Endothelial cell of umbilical vein (primary cell): ENCODE measurements at regions not wholly inside any gene's neighbourhood (a gene's known extent, or its start where the extent isn't known, plus 50 kb on each side); places are given as distances from the start of the nearest gene placed in this dataset.

ENCODE experiments used
- BruUV-seq: library from RNA; stranded (reverse); fragments of 400-500 nt; replicated peaks from 2 replicates; lab custom pipeline; 2021; lab: Mats Ljungman, UMichigan
- CTCF ChIA-PET: fragments of 300-600, 350-600 bp; sonication (Branson Sonifier 250); formaldehyde crosslinking; loops from one replicate; lab custom pipeline; 2021; ENCODE audit warnings: antibody characterized with exemption, inconsistent platforms; lab: Charles Lee
- POLR2A ChIA-PET: fragments of 300-600, 350-600 bp; sonication (Branson Sonifier 250); formaldehyde crosslinking; loops from one replicate; lab custom pipeline; 2021; ENCODE audit warnings: antibody characterized with exemption, inconsistent platforms; lab: Charles Lee
- DNase-seq: peaks from one replicate; pipeline ENCODE4 v3.0.0-alpha.2; 2011; ENCODE audit warnings: low read depth, low spot score
- FAIRE-seq: peaks from 2 replicates; lab custom pipeline; 2011; peaks lifted over from hg19 to GRCh38; lab: Jason Lieb, UNC
- H2AFZ ChIP-seq: 2 replicates; pipeline ENCODE4 v1.6.0; 2012; ENCODE audit warnings: low read depth, low read length, control low read depth, inconsistent platforms
- H3K27ac ChIP-seq: 2 replicates; pipeline ENCODE4 v1.5.1; 2011; ENCODE audit warnings: low read depth, mild to moderate bottlenecking, control low read depth, low read length, moderate library complexity; ENCODE audit not compliant: insufficient read depth
- H3K27me3 ChIP-seq, 2 experiments: 2 replicates each; pipeline versions ENCODE4 v1.6.0 to v1.6.1; 2011; ENCODE audit warnings: low read length in 2 of 2, mixed read lengths in 1 of 2; ENCODE audit not compliant: control insufficient read depth in 2 of 2, insufficient read depth in 2 of 2
- H3K36me3 ChIP-seq, 2 experiments: 2 replicates in 1 of 2; 3 replicates in 1 of 2; pipeline ENCODE4 v1.5.1; 2011; ENCODE audit warnings: low read length in 2 of 2, mild to moderate bottlenecking in 1 of 2, moderate library complexity in 1 of 2; ENCODE audit not compliant: control insufficient read depth in 2 of 2, insufficient read depth in 2 of 2; ENCODE audit errors: extremely low read depth in 1 of 2
- H3K4me1 ChIP-seq: 3 replicates; pipeline ENCODE4 v1.5.1; 2011; ENCODE audit warnings: mild to moderate bottlenecking, low read length; ENCODE audit not compliant: control insufficient read depth, insufficient read depth; ENCODE audit errors: extremely low read depth
- H3K4me2 ChIP-seq: 2 replicates; pipeline ENCODE4 v1.6.1; 2011; ENCODE audit warnings: low read length, control low read depth, mixed read lengths; ENCODE audit not compliant: insufficient read depth
- H3K4me3 ChIP-seq, 3 experiments: fragments of 200-600 bp in 1 of 3; sonication (generic), shearing (Covaris generic) in 1 of 3; replicated peaks in 1 of 3; 2 replicates each; pipeline ENCODE4 v1.5.1; 2011 to 2016; ENCODE audit warnings: control low read depth in 3 of 3, low read length in 3 of 3, mild to moderate bottlenecking in 2 of 3, inconsistent platforms in 1 of 3, low read depth in 1 of 3, moderate library complexity in 1 of 3; ENCODE audit not compliant: insufficient read depth in 1 of 3
- H3K79me2 ChIP-seq: 2 replicates; pipeline ENCODE4 v1.6.0; 2012; ENCODE audit warnings: low read length, inconsistent platforms; ENCODE audit not compliant: control insufficient read depth, insufficient read depth
- H3K9ac ChIP-seq: replicated peaks from 2 replicates; pipeline ENCODE3; 2011; ENCODE audit warnings: low read length, control low read depth; ENCODE audit not compliant: insufficient read depth; ENCODE audit errors: extremely low read depth
- H3K9me1 ChIP-seq: replicated peaks from 3 replicates; pipeline ENCODE4 v1.6.0; 2011; ENCODE audit warnings: mild to moderate bottlenecking, low read length; ENCODE audit not compliant: control insufficient read depth, insufficient read depth; ENCODE audit errors: extremely low read depth
- H3K9me3 ChIP-seq: replicated peaks from 2 replicates; pipeline ENCODE4 v1.5.1; 2012; ENCODE audit warnings: low read length, inconsistent platforms; ENCODE audit not compliant: control insufficient read depth, insufficient read depth
- H4K20me1 ChIP-seq: replicated peaks from 2 replicates; pipeline ENCODE3; 2011; ENCODE audit warnings: mild to moderate bottlenecking, low read length; ENCODE audit not compliant: control insufficient read depth, insufficient read depth; ENCODE audit errors: extremely low read depth
- EZH2 ChIP-seq: IDR thresholded peaks from 2 replicates; pipeline ENCODE4 v1.6.1; 2012; ENCODE audit warnings: borderline replicate concordance, low read depth, mild to moderate bottlenecking, moderate library complexity, low read length, inconsistent platforms; ENCODE audit not compliant: severe bottlenecking
- FOS ChIP-seq: IDR thresholded peaks from 2 replicates; pipeline ENCODE4 v1.6.1; 2011; ENCODE audit warnings: mild to moderate bottlenecking, low read length, moderate library complexity, borderline replicate concordance; ENCODE audit not compliant: insufficient read depth
- GATA2 ChIP-seq: IDR thresholded peaks from 2 replicates; pipeline ENCODE4 v1.7.0; 2011; ENCODE audit warnings: low read depth, mild to moderate bottlenecking, moderate library complexity, mixed read lengths, low read length; ENCODE audit not compliant: insufficient read length, insufficient read depth
- JUN ChIP-seq: IDR thresholded peaks from 2 replicates; pipeline ENCODE4 v1.6.1; 2011; ENCODE audit warnings: borderline replicate concordance, low read depth; ENCODE audit not compliant: insufficient read length, insufficient read depth
- MYC ChIP-seq: IDR thresholded peaks from one replicate; pipeline ENCODE4 v1.6.1; 2011; ENCODE audit warnings: mild to moderate bottlenecking, low read depth, low read length
- POLR2A ChIP-seq: IDR thresholded peaks from 2 replicates; pipeline ENCODE4 v1.6.1; 2012; ENCODE audit warnings: low read depth, mild to moderate bottlenecking, control low read depth, low read length
- POLR2AphosphoS5 ChIP-seq: IDR thresholded peaks from 2 replicates; pipeline ENCODE4 v1.6.1; 2012; ENCODE audit warnings: low read depth, mild to moderate bottlenecking, control low read depth, low read length, moderate library complexity; ENCODE audit not compliant: insufficient read depth
- dilution Hi-C: fragments of 300-500 bp; cut with MboI; formaldehyde crosslinking; loops from one replicate; pipeline ENCODE4 v1.15.0; 2019; ENCODE audit warnings: low sequenced_read_pairs; ENCODE audit not compliant: extremely low pct_ligation_motif_present
- intact Hi-C: fragments of 100-400 bp; cut with micrococcal nuclease; formaldehyde crosslinking; loops from one replicate; pipeline ENCODE4 v1.10.0; 2022
- TF ChIP-seq, protein P1 (sequence below), 2 donors: IDR thresholded peaks; 1 replicate in 1 of 2; 2 replicates in 1 of 2; pipeline ENCODE4 v1.5.1; 2011; ENCODE audit warnings: low read length in 2 of 2, mild to moderate bottlenecking in 2 of 2, moderate library complexity in 2 of 2, control low read depth in 1 of 2, inconsistent platforms in 1 of 2, low read depth in 1 of 2; ENCODE audit not compliant: insufficient read depth in 1 of 2; ENCODE audit errors: extremely low read depth in 1 of 2
- TF ChIP-seq, protein P2 (sequence below): IDR thresholded peaks from 2 replicates; pipeline ENCODE4 v1.6.1; 2011; ENCODE audit not compliant: insufficient read depth, insufficient read length

DNA sequence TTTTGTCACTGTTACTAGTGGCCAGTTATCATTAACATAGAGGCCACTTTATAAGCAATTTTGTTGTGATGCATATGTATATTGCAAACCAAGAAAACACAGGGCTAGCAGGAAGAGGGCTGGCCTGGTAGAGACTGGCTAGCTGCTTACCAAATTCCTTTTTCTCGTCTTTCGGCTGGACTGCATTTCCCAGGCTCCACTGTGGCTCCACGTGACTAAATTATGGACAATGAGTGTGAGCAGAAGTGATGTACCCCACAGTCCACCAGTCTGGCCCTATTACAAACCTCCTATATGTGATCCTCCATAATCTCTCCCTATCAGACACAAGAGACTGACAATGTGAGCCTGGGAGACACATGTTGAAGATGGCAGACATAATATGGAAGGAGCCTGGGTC lies 257.0 kb downstream of the MFSD1 start:
- H3K27ac ChIP-seq: no peak overlapping the region
- H3K9me1 ChIP-seq: no peaks in the 10 kb centered on the region
- no peak overlapping the region for H3K4me2 ChIP-seq
- peaks cover 0 to 2% of the 10 kb centered on the region in 2 experiments for H3K27me3 ChIP-seq
- no peaks in the 10 kb centered on the region for H3K79me2 ChIP-seq
- no peaks in the 10 kb centered on the region for H3K4me1 ChIP-seq
- no peaks in the 10 kb centered on the region for H3K36me3 ChIP-seq
- TF ChIP-seq FOS (no peak), POLR2AphosphoS5 (no peak), POLR2A (no peak), EZH2 (no peak), MYC (no peak), JUN (no peak), GATA2 (no peak)
- TF ChIP-seq, protein P1, sequence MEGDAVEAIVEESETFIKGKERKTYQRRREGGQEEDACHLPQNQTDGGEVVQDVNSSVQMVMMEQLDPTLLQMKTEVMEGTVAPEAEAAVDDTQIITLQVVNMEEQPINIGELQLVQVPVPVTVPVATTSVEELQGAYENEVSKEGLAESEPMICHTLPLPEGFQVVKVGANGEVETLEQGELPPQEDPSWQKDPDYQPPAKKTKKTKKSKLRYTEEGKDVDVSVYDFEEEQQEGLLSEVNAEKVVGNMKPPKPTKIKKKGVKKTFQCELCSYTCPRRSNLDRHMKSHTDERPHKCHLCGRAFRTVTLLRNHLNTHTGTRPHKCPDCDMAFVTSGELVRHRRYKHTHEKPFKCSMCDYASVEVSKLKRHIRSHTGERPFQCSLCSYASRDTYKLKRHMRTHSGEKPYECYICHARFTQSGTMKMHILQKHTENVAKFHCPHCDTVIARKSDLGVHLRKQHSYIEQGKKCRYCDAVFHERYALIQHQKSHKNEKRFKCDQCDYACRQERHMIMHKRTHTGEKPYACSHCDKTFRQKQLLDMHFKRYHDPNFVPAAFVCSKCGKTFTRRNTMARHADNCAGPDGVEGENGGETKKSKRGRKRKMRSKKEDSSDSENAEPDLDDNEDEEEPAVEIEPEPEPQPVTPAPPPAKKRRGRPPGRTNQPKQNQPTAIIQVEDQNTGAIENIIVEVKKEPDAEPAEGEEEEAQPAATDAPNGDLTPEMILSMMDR (IDR thresholded peaks at IDR 0.05; ENCODE audit: extremely low read depth in 1 of 2, insufficient read depth in 1 of 2, low read depth in 1 of 2, low read length in 2 of 2): no peak
- TF ChIP-seq, protein P2, sequence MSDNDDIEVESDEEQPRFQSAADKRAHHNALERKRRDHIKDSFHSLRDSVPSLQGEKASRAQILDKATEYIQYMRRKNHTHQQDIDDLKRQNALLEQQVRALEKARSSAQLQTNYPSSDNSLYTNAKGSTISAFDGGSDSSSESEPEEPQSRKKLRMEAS: no peak
- FAIRE-seq (no peak), DNase-seq (no peak)
- ChIA-PET POLR2A (no interaction called here), CTCF (no interaction called here)
- no peak overlapping the region for H2AFZ ChIP-seq
- dilution Hi-C loops: no loop called here
- H4K20me1 ChIP-seq: no peaks in the 10 kb centered on the region
- no TSS peak for BruUV-seq
- intact Hi-C loops: no loop called here
- H3K4me3 ChIP-seq: no peak overlapping the region
- H3K9ac ChIP-seq: no peak overlapping the region
- no peaks in the 10 kb centered on the region for H3K9me3 ChIP-seq
